ENCODE measurements at regions not wholly inside any gene's neighbourhood (a gene's known extent, or its start where the extent isn't known, plus 50 kb on each side); places are given as distances from the start of the nearest gene placed in this dataset.

- TF ChIP-seq CTCF (IDR thresholded peaks at IDR 0.05) (no peak), POLR2A (IDR thresholded peaks at IDR 0.05) (no peak)
These were observed 70.9 kb downstream of the VIP start for GRCh38 chr6:152821525-152821924.
